Uterus (tissue), 3 donors: ENCODE measurements at regions not wholly inside any gene's neighbourhood (a gene's known extent, or its start where the extent isn't known, plus 50 kb on each side); places are given as distances from the start of the nearest gene placed in this dataset.

Experiments
- DNase-seq, 2 donors: peaks; one replicate each; pipeline ENCODE4 v3.0.0-alpha.2; 2019 to 2020
- H3K27ac ChIP-seq, 2 donors: fragments of 200-600 bp; sonication (generic); 1 replicate in 1 of 2; 2 replicates in 1 of 2; pipeline ENCODE4 v1.5.1; 2016 to 2018
- H3K27me3 ChIP-seq, 2 donors: fragments of 200-600 bp; sonication (generic); one replicate each; pipeline ENCODE4 v1.5.1; 2018 to 2019; ENCODE audit warnings: control low read depth in 1 of 2
- H3K36me3 ChIP-seq, 2 donors: fragments of 200-600 bp; sonication (generic); one replicate each; pipeline ENCODE4 v1.5.1; 2019; ENCODE audit warnings: control low read depth in 1 of 2
- H3K4me1 ChIP-seq, 2 donors: fragments of 200-600 bp; sonication (generic); one replicate each; pipeline ENCODE4 v1.5.1; 2018 to 2019; ENCODE audit warnings: control low read depth in 1 of 2
- H3K4me3 ChIP-seq, 2 donors: fragments of 200-600 bp; sonication (generic); 1 replicate in 1 of 2; 2 replicates in 1 of 2; pipeline ENCODE4 v1.5.1; 2018 to 2019; ENCODE audit warnings: mild to moderate bottlenecking in 1 of 2
- H3K9me3 ChIP-seq, 2 donors: fragments of 200-600 bp; sonication (generic); one replicate each; pipeline ENCODE4 v1.5.1; 2019; ENCODE audit warnings: control low read depth in 1 of 2
- POLR2A ChIP-seq, 2 donors: fragments of 450-650 bp; IDR thresholded peaks; one replicate each; pipeline ENCODE4 v1.6.1; 2016; ENCODE audit warnings: antibody characterized with exemption in 2 of 2, mild to moderate bottlenecking in 1 of 2, moderate library complexity in 1 of 2
- intact Hi-C: fragments of 100-400 bp; cut with DNase I; formaldehyde crosslinking; loops from one replicate; pipeline ENCODE4 v1.15.1; 2023; ENCODE audit warnings: low total_unique reads
- TF ChIP-seq, protein P1 (sequence below), 4 experiments: fragments of 200-600 bp in 2 of 4; fragments of 450-650 bp in 2 of 4; sonication (generic) in 2 of 4; IDR thresholded peaks; one replicate each; pipeline ENCODE4 v1.5.1; 2016 to 2019; ENCODE audit warnings: antibody characterized with exemption in 4 of 4, mild to moderate bottlenecking in 2 of 4, moderate library complexity in 1 of 4
- donor health status: DM: yes; HTN: yes; CAD: no.

DNA sequence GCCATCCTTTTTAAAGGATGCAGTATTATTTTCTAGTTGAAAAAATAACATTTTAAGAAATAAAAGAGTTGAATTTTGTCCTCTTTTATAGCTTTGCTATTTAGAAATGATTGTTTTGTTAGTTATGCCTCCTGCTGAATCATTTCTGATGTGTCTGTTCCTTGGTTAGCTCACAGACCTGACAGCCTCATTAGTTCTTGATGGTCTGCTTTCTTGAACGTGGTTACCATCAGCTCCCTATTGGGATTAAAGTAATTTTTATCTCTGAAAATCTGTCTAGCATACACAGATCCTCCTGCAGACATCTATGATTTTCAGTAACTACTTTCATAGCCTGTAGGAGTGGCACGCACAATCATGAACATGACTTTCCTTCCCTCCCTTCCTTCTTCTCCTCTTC lies 447.6 kb upstream of the B3GALT2 start:
- no peak for DNase-seq
- H3K27ac ChIP-seq = no peak overlapping the region
- no peaks in the 10 kb centered on the region for H3K36me3 ChIP-seq
- no peaks in the 10 kb centered on the region for H3K27me3 ChIP-seq
- TF ChIP-seq, protein P1, sequence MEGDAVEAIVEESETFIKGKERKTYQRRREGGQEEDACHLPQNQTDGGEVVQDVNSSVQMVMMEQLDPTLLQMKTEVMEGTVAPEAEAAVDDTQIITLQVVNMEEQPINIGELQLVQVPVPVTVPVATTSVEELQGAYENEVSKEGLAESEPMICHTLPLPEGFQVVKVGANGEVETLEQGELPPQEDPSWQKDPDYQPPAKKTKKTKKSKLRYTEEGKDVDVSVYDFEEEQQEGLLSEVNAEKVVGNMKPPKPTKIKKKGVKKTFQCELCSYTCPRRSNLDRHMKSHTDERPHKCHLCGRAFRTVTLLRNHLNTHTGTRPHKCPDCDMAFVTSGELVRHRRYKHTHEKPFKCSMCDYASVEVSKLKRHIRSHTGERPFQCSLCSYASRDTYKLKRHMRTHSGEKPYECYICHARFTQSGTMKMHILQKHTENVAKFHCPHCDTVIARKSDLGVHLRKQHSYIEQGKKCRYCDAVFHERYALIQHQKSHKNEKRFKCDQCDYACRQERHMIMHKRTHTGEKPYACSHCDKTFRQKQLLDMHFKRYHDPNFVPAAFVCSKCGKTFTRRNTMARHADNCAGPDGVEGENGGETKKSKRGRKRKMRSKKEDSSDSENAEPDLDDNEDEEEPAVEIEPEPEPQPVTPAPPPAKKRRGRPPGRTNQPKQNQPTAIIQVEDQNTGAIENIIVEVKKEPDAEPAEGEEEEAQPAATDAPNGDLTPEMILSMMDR (IDR thresholded peaks at IDR 0.05) = no peak
- no peak for TF ChIP-seq POLR2A (IDR thresholded peaks at IDR 0.05)
- intact Hi-C loops = no loop called here
- H3K4me1 ChIP-seq = no peaks in the 10 kb centered on the region
- no peak overlapping the region for H3K4me3 ChIP-seq
- no peaks in the 10 kb centered on the region for H3K9me3 ChIP-seq

GRCh38 chr1:193633093-193633492 lies 446.7 kb upstream of the B3GALT2 start:
- no peaks in the 10 kb centered on the region for H3K27me3 ChIP-seq
- no peak overlapping the region for H3K27ac ChIP-seq
- no peaks in the 10 kb centered on the region for H3K4me1 ChIP-seq
- H3K4me3 ChIP-seq = no peak overlapping the region
- no peak for DNase-seq
- intact Hi-C loops = no loop called here
- TF ChIP-seq, protein P1 (IDR thresholded peaks at IDR 0.05) = no peak
- TF ChIP-seq POLR2A (IDR thresholded peaks at IDR 0.05) = no peak
- no peaks in the 10 kb centered on the region for H3K9me3 ChIP-seq
- H3K36me3 ChIP-seq = no peaks in the 10 kb centered on the region

- no peak for TF ChIP-seq POLR2A (IDR thresholded peaks at IDR 0.05)
- TF ChIP-seq, protein P1 (IDR thresholded peaks at IDR 0.05) = no peak
- H3K27me3 ChIP-seq = no peaks in the 10 kb centered on the region
- no peak overlapping the region for H3K27ac ChIP-seq
- H3K4me3 ChIP-seq = no peak overlapping the region
- no peaks in the 10 kb centered on the region for H3K9me3 ChIP-seq
- no peaks in the 10 kb centered on the region for H3K4me1 ChIP-seq
- H3K36me3 ChIP-seq = no peaks in the 10 kb centered on the region
- no peak for DNase-seq
- intact Hi-C loops = no loop called here
Observed at GRCh38 chr1:193631306-193631705, 444.9 kb upstream of the B3GALT2 start.

DNA sequence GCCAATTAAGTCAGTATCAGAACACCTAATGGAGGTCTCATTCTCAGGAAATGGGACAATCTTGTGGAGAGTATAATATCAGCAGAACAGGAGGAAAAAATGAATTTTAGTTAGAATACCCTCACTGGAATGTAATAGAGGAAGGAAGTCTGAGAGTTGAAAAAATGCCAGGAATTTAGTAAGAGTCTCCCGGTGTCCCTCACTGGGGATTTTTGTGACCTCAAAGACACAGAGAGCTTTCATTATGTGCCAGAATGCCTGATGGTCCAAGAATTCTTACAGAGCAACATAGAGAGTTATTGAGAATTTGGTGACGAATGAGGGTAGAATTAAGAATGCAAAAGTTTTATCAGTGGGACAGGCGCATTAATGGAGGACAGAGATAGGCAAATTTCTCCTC lies 443.5 kb upstream of the B3GALT2 start:
- Histone ChIP-seq H3K27me3 (no peaks in the 10 kb centered on the region), H3K36me3 (no peaks in the 10 kb centered on the region), H3K9me3 (no peaks in the 10 kb centered on the region), H3K27ac (no peak overlapping the region), H3K4me1 (no peaks in the 10 kb centered on the region), H3K4me3 (no peak overlapping the region)
- intact Hi-C loops = no loop called here
- no peak for DNase-seq
- TF ChIP-seq, protein P1 (IDR thresholded peaks at IDR 0.05) = no peak
- TF ChIP-seq POLR2A (IDR thresholded peaks at IDR 0.05) = no peak

GRCh38 chr1:193626695-193627094 lies 440.3 kb upstream of the B3GALT2 start:
- Histone ChIP-seq H3K27ac (no peak overlapping the region), H3K9me3 (no peaks in the 10 kb centered on the region), H3K36me3 (no peaks in the 10 kb centered on the region), H3K4me1 (no peaks in the 10 kb centered on the region), H3K4me3 (no peak overlapping the region), H3K27me3 (no peaks in the 10 kb centered on the region)
- no peak for DNase-seq
- TF ChIP-seq, protein P1 (IDR thresholded peaks at IDR 0.05) = no peak
- TF ChIP-seq POLR2A (IDR thresholded peaks at IDR 0.05) = no peak
- intact Hi-C loops = no loop called here
